ENCODE measurements at regions not wholly inside any gene's neighbourhood (a gene's known extent, or its start where the extent isn't known, plus 50 kb on each side); places are given as distances from the start of the nearest gene placed in this dataset.

- no CpG with 5 or more reads among the region's 2 CpGs for WGBS, 2 experiments (ENCODE audit: extremely low coverage in 2 of 2, insufficient read length in 1 of 2)
- BruUV-seq (replicated peaks): no TSS peak
- CTCF ChIA-PET: interaction anchor here (0.6 kb wide), 1 partner anchor 17 kb away, joined by 3 read pairs; no protein-coding TSS in a partner anchor
Measured at GRCh38 chr18:53710080-53710479, 514.4 kb downstream of the MBD2 start.

More at GRCh38 chr18:53710080-53710479, 514.4 kb downstream of the MBD2 start:
- H3K36me3 ChIP-seq (ENCODE audit: control insufficient read depth, insufficient read depth, low read length): no peaks in the 10 kb centered on the region
- TF ChIP-seq CHD1 (IDR thresholded peaks at IDR 0.05; ENCODE audit: low read depth, low read length) (no peak), BHLHE40 (IDR thresholded peaks at IDR 0.05; ENCODE audit: low read depth, low read length) (no peak), NFE2L2 (IDR thresholded peaks at IDR 0.05; ENCODE audit: low read depth, low read length) (no peak), MAZ (IDR thresholded peaks at IDR 0.05; ENCODE audit: borderline replicate concordance, low read depth, low read length) (no peak), SMC3 (IDR thresholded peaks at IDR 0.05; ENCODE audit: low read depth, low read length) (no peak), RAD21 (IDR thresholded peaks at IDR 0.05; ENCODE audit: low read length) (no peak), RCOR1 (IDR thresholded peaks at IDR 0.05; ENCODE audit: insufficient replicate concordance, low read length) (no peak), RFX5 (IDR thresholded peaks at IDR 0.05; ENCODE audit: low read depth, low read length) (no peak), MXI1 (IDR thresholded peaks at IDR 0.05; ENCODE audit: borderline replicate concordance, low read depth, low read length) (no peak), USF2 (IDR thresholded peaks at IDR 0.05; ENCODE audit: low read depth, low read length) (no peak), POLR2A (IDR thresholded peaks at IDR 0.05; ENCODE audit: low read depth, low read length) (no peak), CEBPB (IDR thresholded peaks at IDR 0.05; ENCODE audit: low read depth, low read length) (no peak), MAFK (IDR thresholded peaks at IDR 0.05; ENCODE audit: low read depth, low read length) (no peak), FOS (IDR thresholded peaks at IDR 0.05; ENCODE audit: low read depth, low read length) (no peak), ELK1 (IDR thresholded peaks at IDR 0.05; ENCODE audit: borderline replicate concordance, low read depth, low read length) (no peak), CTCF (conservative IDR thresholded peaks at IDR 0.05; ENCODE audit: low read depth, low read length) (no peak)
- H3K9ac ChIP-seq (ENCODE audit: low read depth, low read length): no peak overlapping the region
- H3K4ac ChIP-seq (ENCODE audit: low read depth, low read length): no peak overlapping the region
- no peak overlapping the region for H3K4me3 ChIP-seq (ENCODE audit: insufficient read depth, low read depth, low read length)
- H3K27ac ChIP-seq (ENCODE audit: insufficient read depth, low read length): no peak overlapping the region
- no peak overlapping the region for H3K18ac ChIP-seq (ENCODE audit: low read depth, low read length)
- H3K23ac ChIP-seq (ENCODE audit: low read depth, low read length): no peak overlapping the region
- ATAC-seq (ENCODE audit: low read depth) (no peak), DNase-seq (no peak)
- H4K20me1 ChIP-seq (ENCODE audit: insufficient read depth, low read length): no peaks in the 10 kb centered on the region
- H3K9me1 ChIP-seq (ENCODE audit: insufficient read depth, low read length): no peaks in the 10 kb centered on the region
- H2BK120ac ChIP-seq (ENCODE audit: low read depth, low read length): no peak overlapping the region
- no peak overlapping the region for H2BK15ac ChIP-seq (ENCODE audit: low read depth, low read length)
- in situ Hi-C loops (cut with MboI; ENCODE audit: low sequenced_read_pairs): no loop called here
- H3K79me1 ChIP-seq (ENCODE audit: low read depth in 1 of 2, low read length in 2 of 2): no peaks in the 10 kb centered on the region
- no peak overlapping the region for H2AK5ac ChIP-seq (ENCODE audit: low read depth, low read length)
- intact Hi-C loops (cut with micrococcal nuclease): no loop called here
- no peak overlapping the region for H4K8ac ChIP-seq (ENCODE audit: low read depth in 2 of 2, low read length in 2 of 2)
- H3K9me3 ChIP-seq (ENCODE audit: control insufficient read depth, insufficient read depth, low read length): peaks cover 2% of the 10 kb centered on the region
- H3K14ac ChIP-seq (replicated peaks; ENCODE audit: low read depth, low read length): no peak overlapping the region
- H3K27me3 ChIP-seq (ENCODE audit: control insufficient read depth, insufficient read depth, low read length): no peaks in the 10 kb centered on the region
- H2AFZ ChIP-seq (replicated peaks; ENCODE audit: low read length, poor library complexity): no peak overlapping the region
- H2AK9ac ChIP-seq (replicated peaks; ENCODE audit: low read depth, low read length, poor library complexity): no peak overlapping the region
- H2BK20ac ChIP-seq (ENCODE audit: low read depth, low read length): no peak overlapping the region
- H4K91ac ChIP-seq (ENCODE audit: insufficient read depth, low read depth, low read length): no peak overlapping the region
- POLR2A ChIA-PET (ENCODE audit: unreplicated experiment): no interaction called here
- no peak overlapping the region for H4K5ac ChIP-seq (ENCODE audit: low read depth, low read length)
- dilution Hi-C loops (cut with HindIII; ENCODE audit: low sequenced_read_pairs, unreplicated experiment): no loop called here
- no peak overlapping the region for H2BK5ac ChIP-seq (ENCODE audit: low read depth, low read length, poor library complexity, severe bottlenecking)
- no peaks in the 10 kb centered on the region for H3K4me1 ChIP-seq (ENCODE audit: control insufficient read depth, insufficient read depth, low read length)
- no peak overlapping the region for H3K4me2 ChIP-seq (ENCODE audit: low read depth, low read length)
- no peak overlapping the region for H3K56ac ChIP-seq (ENCODE audit: extremely low read depth, insufficient read depth, low read length)

Measured in IMR-90 (cell line).